ENCODE measurements at regions not wholly inside any gene's neighbourhood (a gene's known extent, or its start where the extent isn't known, plus 50 kb on each side); places are given as distances from the start of the nearest gene placed in this dataset.

- TF ChIP-seq POLR2A (IDR thresholded peaks at IDR 0.05) (no peak), CTCF (IDR thresholded peaks at IDR 0.05) (no peak)
These were observed 118.3 kb upstream of the AADACL2 start for GRCh38 chr3:151615464-151615863.
